H1 (cell line): ENCODE measurements at regions not wholly inside any gene's neighbourhood (a gene's known extent, or its start where the extent isn't known, plus 50 kb on each side); places are given as distances from the start of the nearest gene placed in this dataset.

Source experiments
- CTCF ChIA-PET: fragments of 300-600 bp; sonication (Branson Sonifier 250); formaldehyde crosslinking; loops from one replicate; lab custom pipeline; 2021; ENCODE audit not compliant: partially characterized antibody; lab: Charles Lee
- POLR2A ChIA-PET: fragments of 300-600 bp; sonication (Branson Sonifier 250); formaldehyde crosslinking; loops from one replicate; lab custom pipeline; 2021; ENCODE audit warnings: inconsistent platforms; ENCODE audit not compliant: partially characterized antibody; lab: Charles Lee
- DNase-seq, 2 experiments: peaks; one replicate each; pipeline versions ENCODE4 v3.0.0 to v3.0.0-alpha.2; 2010 to 2022; ENCODE audit warnings: low spot score in 2 of 2, low read depth in 1 of 2, mixed read lengths in 1 of 2
- FAIRE-seq: peaks from 2 replicates; lab custom pipeline; 2011; peaks lifted over from hg19 to GRCh38; lab: Jason Lieb, UNC
- H2AFZ ChIP-seq: 2 replicates; pipeline ENCODE4 v1.8.1; 2012; ENCODE audit warnings: low read length, inconsistent platforms
- H2AK5ac ChIP-seq: 2 replicates; pipeline ENCODE4 v1.6.1; 2013; ENCODE audit warnings: low read depth, low read length
- H2BK120ac ChIP-seq: replicated peaks from 2 replicates; pipeline ENCODE3; 2013; ENCODE audit warnings: low read depth, low read length, inconsistent platforms
- H2BK12ac ChIP-seq: 2 replicates; pipeline ENCODE4 v1.6.1; 2013; ENCODE audit warnings: low read depth, low read length
- H2BK15ac ChIP-seq: 2 replicates; pipeline ENCODE4 v1.6.1; 2013; ENCODE audit warnings: low read length
- H2BK20ac ChIP-seq: 2 replicates; pipeline ENCODE4 v1.6.1; 2013; ENCODE audit warnings: low read length
- H2BK5ac ChIP-seq: 2 replicates; pipeline ENCODE4 v1.6.1; 2013; ENCODE audit warnings: low read depth, low read length
- H3K14ac ChIP-seq: 2 replicates; pipeline ENCODE4 v1.6.1; 2013; ENCODE audit warnings: inconsistent platforms; ENCODE audit not compliant: insufficient read length
- H3K18ac ChIP-seq: 2 replicates; pipeline ENCODE4 v1.6.1; 2013; ENCODE audit warnings: low read length; ENCODE audit errors: extremely low read depth
- H3K23ac ChIP-seq: 2 replicates; pipeline ENCODE4 v1.6.1; 2013; ENCODE audit warnings: inconsistent platforms; ENCODE audit not compliant: insufficient read length
- H3K23me2 ChIP-seq: 2 replicates; pipeline ENCODE4 v1.6.1; 2013; ENCODE audit warnings: low read depth, low read length
- H3K27ac ChIP-seq: 2 replicates; pipeline ENCODE4 v1.6.1; 2011; ENCODE audit warnings: low read depth, low read length, inconsistent platforms
- H3K27me3 ChIP-seq, 4 experiments: replicated peaks in 1 of 4; 1 replicate in 1 of 4; 2 replicates in 3 of 4; pipeline versions ENCODE4 v1.6.1 to v1.8.1; 2011 to 2013; ENCODE audit warnings: low read length in 3 of 4, mild to moderate bottlenecking in 3 of 4, inconsistent platforms in 2 of 4, mixed read lengths in 2 of 4, moderate library complexity in 1 of 4; ENCODE audit not compliant: control insufficient read depth in 3 of 4, insufficient read depth in 3 of 4; ENCODE audit errors: extremely low read depth in 1 of 4
- H3K36me3 ChIP-seq, 4 experiments: 2 replicates each; pipeline versions ENCODE4 v1.6.1 to v1.8.1; 2011 to 2013; ENCODE audit warnings: mild to moderate bottlenecking in 4 of 4, low read length in 3 of 4, moderate library complexity in 2 of 4, control low read depth in 1 of 4, inconsistent platforms in 1 of 4; ENCODE audit not compliant: insufficient read depth in 4 of 4, control insufficient read depth in 2 of 4
- H3K4ac ChIP-seq: replicated peaks from 2 replicates; pipeline ENCODE3; 2013; ENCODE audit warnings: low read length, low read depth, mixed read lengths, inconsistent platforms; ENCODE audit not compliant: insufficient read length
- H3K4me1 ChIP-seq, 4 experiments: replicated peaks in 1 of 4; 1 replicate in 1 of 4; 2 replicates in 3 of 4; pipeline versions ENCODE4 v1.6.1 to v1.8.1; 2011 to 2013; ENCODE audit warnings: low read length in 3 of 4, inconsistent platforms in 2 of 4, mixed read lengths in 1 of 4; ENCODE audit not compliant: insufficient read depth in 4 of 4, control insufficient read depth in 3 of 4
- H3K4me2 ChIP-seq, 2 experiments: 2 replicates each; pipeline versions ENCODE4 v1.6.1 to v1.8.1; 2011 to 2013; ENCODE audit warnings: low read depth in 2 of 2, low read length in 2 of 2, control low read depth in 1 of 2, inconsistent platforms in 1 of 2, mild to moderate bottlenecking in 1 of 2; ENCODE audit not compliant: insufficient read depth in 1 of 2
- H3K4me3 ChIP-seq, 4 experiments: fragments of 200-600, 300-600 bp in 1 of 4; sonication (generic), shearing (Covaris generic), sonication (Bioruptor Twin) in 1 of 4; 2 replicates each; pipeline versions ENCODE4 v1.5.1 to v1.8.1; 2011 to 2016; ENCODE audit warnings: low read length in 4 of 4, low read depth in 3 of 4, control low read depth in 2 of 4, inconsistent platforms in 2 of 4, mild to moderate bottlenecking in 2 of 4, mixed read lengths in 1 of 4, moderate library complexity in 1 of 4; ENCODE audit not compliant: insufficient read depth in 2 of 4; ENCODE audit errors: extremely low read depth in 1 of 4
- H3K56ac ChIP-seq: replicated peaks from 2 replicates; pipeline ENCODE3; 2013; ENCODE audit warnings: low read depth, mild to moderate bottlenecking, mixed read lengths, low read length, inconsistent platforms; ENCODE audit not compliant: insufficient read length
- H3K79me1 ChIP-seq: 2 replicates; pipeline ENCODE4 v1.6.1; 2013; ENCODE audit warnings: low read depth, low read length, control low read depth
- H3K79me2 ChIP-seq, 2 experiments: 2 replicates each; pipeline versions ENCODE4 v1.6.1 to v1.8.1; 2012 to 2013; ENCODE audit warnings: low read length in 2 of 2, mild to moderate bottlenecking in 2 of 2, inconsistent platforms in 1 of 2; ENCODE audit not compliant: insufficient read depth in 2 of 2, control insufficient read depth in 1 of 2
- H3K9ac ChIP-seq, 4 experiments: replicated peaks in 1 of 4; 1 replicate in 1 of 4; 2 replicates in 3 of 4; pipeline versions ENCODE4 v1.6.1 to v1.8.1; 2011 to 2013; ENCODE audit warnings: low read depth in 3 of 4, low read length in 3 of 4, control low read depth in 2 of 4, mild to moderate bottlenecking in 2 of 4, moderate library complexity in 2 of 4, inconsistent platforms in 1 of 4; ENCODE audit errors: extremely low read depth in 1 of 4
- H3K9me3 ChIP-seq, 2 experiments: 2 replicates each; pipeline versions ENCODE4 v1.6.1 to v1.8.1; 2012 to 2013; ENCODE audit warnings: mild to moderate bottlenecking in 2 of 2, moderate library complexity in 2 of 2, control low read depth in 1 of 2, inconsistent platforms in 1 of 2, low read depth in 1 of 2, low read length in 1 of 2, mixed read lengths in 1 of 2; ENCODE audit not compliant: insufficient read depth in 2 of 2
- H4K20me1 ChIP-seq, 2 experiments: replicated peaks in 1 of 2; 2 replicates each; pipeline versions ENCODE3 to v1.8.1; 2011 to 2013; ENCODE audit warnings: inconsistent platforms in 2 of 2, low read length in 2 of 2, mild to moderate bottlenecking in 1 of 2; ENCODE audit not compliant: insufficient read depth in 2 of 2, control insufficient read depth in 1 of 2
- H4K5ac ChIP-seq: 2 replicates; pipeline ENCODE4 v1.6.1; 2013; ENCODE audit warnings: low read length, low read depth, mixed read lengths, inconsistent platforms; ENCODE audit not compliant: insufficient read length
- H4K8ac ChIP-seq: 2 replicates; pipeline ENCODE4 v1.8.0; 2013; ENCODE audit warnings: mild to moderate bottlenecking, moderate library complexity, low read length, inconsistent platforms; ENCODE audit not compliant: insufficient read depth; ENCODE audit errors: extremely low read depth
- H4K91ac ChIP-seq: replicated peaks from 2 replicates; pipeline ENCODE3; 2013; ENCODE audit warnings: low read length, mixed read lengths, inconsistent platforms; ENCODE audit not compliant: insufficient read length
- ATF3 ChIP-seq: IDR thresholded peaks from 2 replicates; pipeline ENCODE4 v1.6.1; 2011; ENCODE audit warnings: low read depth, mild to moderate bottlenecking, low read length; ENCODE audit not compliant: insufficient read depth
- BRCA1 ChIP-seq: IDR thresholded peaks from 2 replicates; pipeline ENCODE4 v1.6.1; 2012; ENCODE audit warnings: low read depth, low read length, improper control_type of control experiment
- EGR1 ChIP-seq: IDR thresholded peaks from 2 replicates; pipeline ENCODE4 v1.6.1; 2011; ENCODE audit warnings: low read depth, low read length, borderline replicate concordance
- PHF8 ChIP-seq: fragments of 200-600 bp; sonication (generic); conservative IDR thresholded peaks from 2 replicates; pipeline ENCODE4 v1.7.1; 2012; ENCODE audit warnings: low read depth, mild to moderate bottlenecking, inconsistent platforms, low read length, moderate library complexity
- POLR2A ChIP-seq, 2 experiments: IDR thresholded peaks; 1 replicate in 1 of 2; 2 replicates in 1 of 2; pipeline ENCODE4 v1.6.1; 2011; ENCODE audit warnings: low read depth in 2 of 2, low read length in 2 of 2, mild to moderate bottlenecking in 2 of 2; ENCODE audit errors: control extremely low read depth in 1 of 2
- TBP ChIP-seq: IDR thresholded peaks from 2 replicates; pipeline ENCODE4 v1.6.1; 2011; ENCODE audit warnings: low read depth, low read length, improper control_type of control experiment
- WGBS, 2 experiments: shearing (Covaris generic) in 1 of 2; methylation state at CpG; one replicate each; pipeline versions ENCODE4 v1.1.6 to v1.1.7; 2013 to 2015; ENCODE audit warnings: low lambda C conversion rate in 2 of 2, mixed read lengths in 2 of 2, inconsistent platforms in 1 of 2, low coverage in 1 of 2, missing lambda C conversion rate in 1 of 2; ENCODE audit not compliant: insufficient replicate concordance in 2 of 2, insufficient coverage in 1 of 2, insufficient read length in 1 of 2; ENCODE audit errors: extremely low coverage in 1 of 2, missing lambda C conversion rate in 1 of 2; 5-methylcytosine and 5-hydroxymethylcytosine counted together

- H3K23ac ChIP-seq: no peak overlapping the region
- H2BK120ac ChIP-seq: no peak overlapping the region
- no peak overlapping the region for H2AFZ ChIP-seq
- H2BK5ac ChIP-seq: no peak overlapping the region
- no peak overlapping the region for H2BK15ac ChIP-seq
- no peak for DNase-seq
- POLR2A ChIA-PET: no interaction called here
- H4K5ac ChIP-seq: no peak overlapping the region
- no peak overlapping the region for H3K4me2 ChIP-seq
- H4K91ac ChIP-seq: no peak overlapping the region
- no peak overlapping the region for H4K8ac ChIP-seq
- H2BK12ac ChIP-seq: no peak overlapping the region
- no peak overlapping the region for H3K27ac ChIP-seq
- no peaks in the 10 kb centered on the region for H3K27me3 ChIP-seq
- CTCF ChIA-PET: interaction anchor here (1.2 to 1.8 kb wide), 2 partner anchors 11 to 13 kb away, joined by 4 to 11 read pairs; no protein-coding TSS in a partner anchor
- no peaks in the 10 kb centered on the region for H3K36me3 ChIP-seq
- no peak for TF ChIP-seq BRCA1
- no peak for TF ChIP-seq POLR2A (IDR thresholded peaks at IDR 0.05; ENCODE audit: control extremely low read depth in 1 of 2, low read depth in 2 of 2, low read length in 2 of 2)
- TF ChIP-seq PHF8: no peak
- no peak for TF ChIP-seq TBP
- TF ChIP-seq EGR1: no peak
- no peak for TF ChIP-seq ATF3
- TF ChIP-seq, all 59 proteins: peak for 0
- no peak overlapping the region for H2BK20ac ChIP-seq
- no peaks in the 10 kb centered on the region for H3K4me1 ChIP-seq
- H3K9me3 ChIP-seq: no peaks in the 10 kb centered on the region
- no peak overlapping the region for H3K4ac ChIP-seq
- no peak overlapping the region for H3K9ac ChIP-seq
- WGBS, 2 experiments: 88% methylated on average over 5 of the region's 5 CpGs; no CpG with 5 or more reads in 1 of the 2 experiments
- H3K79me1 ChIP-seq: no peaks in the 10 kb centered on the region
- no peak overlapping the region for H3K4me3 ChIP-seq
- H3K79me2 ChIP-seq: no peaks in the 10 kb centered on the region
- FAIRE-seq: no peak
- no peak overlapping the region for H3K14ac ChIP-seq
- no peak overlapping the region for H3K18ac ChIP-seq
- H4K20me1 ChIP-seq: no peaks in the 10 kb centered on the region
- no peak overlapping the region for H3K56ac ChIP-seq
- no peaks in the 10 kb centered on the region for H3K23me2 ChIP-seq
- H2AK5ac ChIP-seq: no peak overlapping the region
Observed at GRCh38 chr4:10347281-10347795, 109.9 kb downstream of the ZNF518B start.
